GM12878 (cell line): ENCODE measurements at regions not wholly inside any gene's neighbourhood (a gene's known extent, or its start where the extent isn't known, plus 50 kb on each side); places are given as distances from the start of the nearest gene placed in this dataset.

Experiments used
- ATAC-seq: fragments of 200-7000 bp; cut with Tn5 transposase; 3 replicates; pipeline ENCODE4 v1.9.1; 2020; ENCODE audit warnings: mild to moderate bottlenecking, moderate library complexity
- BruUV-seq: library from RNA; stranded (reverse); fragments of 400-500 nt; replicated peaks from 2 replicates; lab custom pipeline; 2021; lab: Mats Ljungman, UMichigan
- CTCF ChIA-PET: fragments of 300-600 bp; sonication (Branson Sonifier 250); formaldehyde crosslinking; extraction: SDS; loops from one replicate; lab custom pipeline; 2021; ENCODE audit warnings: inconsistent platforms; lab: Yijun Ruan, JAX
- POLR2A ChIA-PET: fragments of 350-600 bp; formaldehyde crosslinking; extraction: SDS; loops from one replicate; lab custom pipeline; 2021; ENCODE audit warnings: inconsistent platforms; lab: Charles Lee
- RAD21 ChIA-PET: fragments of 300-600 bp; sonication (Branson Sonifier 250); formaldehyde crosslinking; loops from one replicate; lab custom pipeline; 2023; ENCODE audit warnings: antibody characterized with exemption; ENCODE audit not compliant: unreplicated experiment; lab: Charles Lee
- SMC1A ChIA-PET: fragments of 300-600 bp; sonication (Branson Sonifier 250); formaldehyde crosslinking; loops from one replicate; lab custom pipeline; 2023; ENCODE audit not compliant: unreplicated experiment, uncharacterized antibody; lab: Charles Lee
- DNase-seq: peaks from one replicate; pipeline ENCODE4 v3.0.0-alpha.2; 2011; ENCODE audit warnings: low read depth, low spot score
- FAIRE-seq: peaks from 3 replicates; lab custom pipeline; 2011; peaks lifted over from hg19 to GRCh38; lab: Jason Lieb, UNC
- H2AFZ ChIP-seq: 2 replicates; pipeline ENCODE4 v1.6.0; 2011; ENCODE audit warnings: low read depth, low read length, control low read depth; ENCODE audit not compliant: control insufficient read depth
- H3K27ac ChIP-seq: 2 replicates; pipeline ENCODE4 v1.5.1; 2011; ENCODE audit warnings: control low read depth; ENCODE audit not compliant: control insufficient read depth, insufficient read depth
- H3K27me3 ChIP-seq, 2 experiments: replicated peaks in 1 of 2; 2 replicates each; pipeline versions ENCODE4 v1.6.0 to v1.6.1; 2011; ENCODE audit warnings: low read length in 1 of 2; ENCODE audit not compliant: control insufficient read depth in 2 of 2, insufficient read depth in 2 of 2
- H3K36me3 ChIP-seq, 2 experiments: 2 replicates each; pipeline ENCODE4 v1.5.1; 2011; ENCODE audit warnings: low read length in 1 of 2; ENCODE audit not compliant: control insufficient read depth in 2 of 2, insufficient read depth in 2 of 2
- H3K4me1 ChIP-seq: 2 replicates; pipeline ENCODE4 v1.6.1; 2011; ENCODE audit warnings: mild to moderate bottlenecking, low read length, moderate library complexity, mixed read lengths; ENCODE audit not compliant: control insufficient read depth, insufficient read depth
- H3K4me2 ChIP-seq: 2 replicates; pipeline ENCODE4 v1.6.0; 2011; ENCODE audit warnings: control low read depth; ENCODE audit not compliant: control insufficient read depth, insufficient read depth
- H3K4me3 ChIP-seq: fragments of 200-600 bp; sonication (generic); 2 replicates; pipeline ENCODE4 v1.5.1; 2016
- H3K79me2 ChIP-seq: 2 replicates; pipeline ENCODE4 v1.6.0; 2011; ENCODE audit warnings: low read length; ENCODE audit not compliant: control insufficient read depth, insufficient read depth
- H3K9ac ChIP-seq: 2 replicates; pipeline ENCODE4 v1.8.0; 2011; ENCODE audit warnings: low read length, control low read depth, mixed read lengths; ENCODE audit not compliant: control insufficient read depth, insufficient read depth
- H3K9me3 ChIP-seq: replicated peaks from 3 replicates; pipeline ENCODE4 v1.5.1; 2011; ENCODE audit warnings: mild to moderate bottlenecking, low read length; ENCODE audit not compliant: control insufficient read depth, insufficient read depth
- H4K20me1 ChIP-seq: 2 replicates; pipeline ENCODE4 v1.6.0; 2011; ENCODE audit not compliant: control insufficient read depth, insufficient read depth
- E4F1 ChIP-seq: fragments of 450-650 bp; IDR thresholded peaks from 2 replicates; pipeline ENCODE4 v1.6.1; 2018; ENCODE audit warnings: borderline replicate concordance, mild to moderate bottlenecking; ENCODE audit not compliant: partially characterized antibody
- ESRRA ChIP-seq: IDR thresholded peaks from 2 replicates; pipeline ENCODE4 v1.6.1; 2012; ENCODE audit warnings: mild to moderate bottlenecking, low read length, improper control_type of control experiment
- FOS ChIP-seq: IDR thresholded peaks from 3 replicates; pipeline ENCODE4 v1.6.1; 2011; ENCODE audit warnings: borderline replicate concordance; ENCODE audit not compliant: insufficient read length; ENCODE audit errors: extremely low read depth
- FOXK2 ChIP-seq: fragments of 450-650 bp; IDR thresholded peaks from 2 replicates; pipeline ENCODE4 v1.6.1; 2017; ENCODE audit warnings: mild to moderate bottlenecking, moderate library complexity
- HDAC2 ChIP-seq: fragments of 200-600 bp; sonication (generic); IDR thresholded peaks from 2 replicates; pipeline ENCODE4 v1.6.1; 2017
- LARP7 ChIP-seq: fragments of 450-650 bp; IDR thresholded peaks from 2 replicates; pipeline ENCODE4 v1.6.1; 2017; ENCODE audit warnings: mild to moderate bottlenecking
- NFIC ChIP-seq: IDR thresholded peaks from 2 replicates; pipeline ENCODE4 v1.6.1; 2012; ENCODE audit warnings: low read depth, mild to moderate bottlenecking, inconsistent platforms, low read length, moderate library complexity
- RUNX3 ChIP-seq: IDR thresholded peaks from 2 replicates; pipeline ENCODE4 v1.6.1; 2012; ENCODE audit warnings: low read length, inconsistent platforms
- TAF1 ChIP-seq: IDR thresholded peaks from 2 replicates; pipeline ENCODE4 v1.6.1; 2011; ENCODE audit warnings: mild to moderate bottlenecking, low read depth, low read length, borderline replicate concordance
- ZBTB4 ChIP-seq: fragments of 450-650 bp; formaldehyde crosslinking; IDR thresholded peaks from 2 replicates; pipeline ENCODE4 v1.4.0; 2022; ENCODE audit warnings: mild to moderate bottlenecking, moderate library complexity
- ZNF24 ChIP-seq: fragments of 450-650 bp; IDR thresholded peaks from 2 replicates; pipeline ENCODE4 v1.6.1; 2017; ENCODE audit warnings: antibody characterized with exemption, mild to moderate bottlenecking
- ZSCAN29 ChIP-seq: fragments of 450-650 bp; IDR thresholded peaks from 2 replicates; pipeline ENCODE4 v1.6.1; 2017; ENCODE audit warnings: mild to moderate bottlenecking, moderate library complexity
- WGBS: methylation state at CpG from one replicate; pipeline ENCODE4 v1.1.6; 2016; ENCODE audit warnings: low lambda C conversion rate; ENCODE audit not compliant: insufficient replicate concordance, insufficient coverage; ENCODE audit errors: missing lambda C conversion rate; 5-methylcytosine and 5-hydroxymethylcytosine counted together
- in situ Hi-C: fragments of 300-500 bp; cut with MboI; formaldehyde crosslinking; loops from 9 replicates; pipeline ENCODE4 v1.14.3; 2018; ENCODE audit warnings: mixed read lengths
- intact Hi-C: fragments of 100-400 bp; cut with micrococcal nuclease; formaldehyde crosslinking; loops from one replicate; pipeline ENCODE4 v1.14.2; 2022; ENCODE audit not compliant: unreplicated experiment

GRCh38 chr10:3911713-3912442, 126.9 kb upstream of the KLF6 start:
- no peak for ATAC-seq
- H3K27me3 ChIP-seq, result no peaks in the 10 kb centered on the region
- CTCF ChIA-PET, result no interaction called here
- TF ChIP-seq NFIC, result no peak
- TF ChIP-seq, all 136 proteins: peak for 0
- Histone ChIP-seq H3K79me2 (no peaks in the 10 kb centered on the region), H3K9ac (no peak overlapping the region), H3K36me3 (no peaks in the 10 kb centered on the region), H3K4me1 (no peaks in the 10 kb centered on the region), H3K27ac (no peak overlapping the region), H3K4me2 (no peak overlapping the region), H3K4me3 (no peak overlapping the region), H3K9me3 (no peaks in the 10 kb centered on the region; the same call in 2 of the 3 replicates), H4K20me1 (no peaks in the 10 kb centered on the region), H2AFZ (no peak overlapping the region)
- FAIRE-seq, result no peak
- ChIA-PET SMC1A (interaction anchor here (1.1 to 1.2 kb wide), 2 partner anchors 40 to 148 kb away, joined by 3 read pairs; no protein-coding TSS in a partner anchor), POLR2A (no interaction called here), RAD21 (interaction anchor here (1.3 kb wide), 1 partner anchor 9 kb away, joined by 3 read pairs; no protein-coding TSS in a partner anchor)
- BruUV-seq, result no TSS peak
- intact Hi-C loops, result no loop called here
- no peak for DNase-seq
- in situ Hi-C loops, result no loop called here
- 51% methylated on average over 13 of the region's 13 CpGs for WGBS

- no peaks in the 10 kb centered on the region for H3K27me3 ChIP-seq
- no TSS peak for BruUV-seq
- ChIA-PET SMC1A (interaction anchor here (1.1 to 1.6 kb wide), 3 partner anchors 22 to 148 kb away, joined by 3 read pairs; no protein-coding TSS in a partner anchor), RAD21 (interaction anchor here (1.3 kb wide), 1 partner anchor 8 kb away, joined by 3 read pairs; no protein-coding TSS in a partner anchor), CTCF (no interaction called here), POLR2A (no interaction called here)
- H3K36me3 ChIP-seq, result no peaks in the 10 kb centered on the region
- H3K79me2 ChIP-seq, result no peaks in the 10 kb centered on the region
- FAIRE-seq (no peak), DNase-seq (no peak), ATAC-seq (no peak)
- no peaks in the 10 kb centered on the region; the same call in 2 of the 3 replicates for H3K9me3 ChIP-seq
- no peaks in the 10 kb centered on the region for H3K4me1 ChIP-seq
- in situ Hi-C loops (no loop called here), intact Hi-C loops (no loop called here)
- H3K4me2 ChIP-seq, result no peak overlapping the region
- H3K4me3 ChIP-seq, result no peak overlapping the region
- no peaks in the 10 kb centered on the region for H4K20me1 ChIP-seq
- no peak overlapping the region for H3K9ac ChIP-seq
- H3K27ac ChIP-seq, result no peak overlapping the region
- no peak overlapping the region for H2AFZ ChIP-seq
- 73% methylated on average over 6 of the region's 6 CpGs for WGBS
- TF ChIP-seq FOXK2 (no peak), ZSCAN29 (no peak), E4F1 (no peak), ZNF24 (no peak), RUNX3 (no peak), TAF1 (no peak), FOS (no peak), HDAC2 (no peak), LARP7 (no peak), ZBTB4 (CRISPR knock-in tag) (no peak), ESRRA (no peak)
Observed at GRCh38 chr10:3911241-3911640, 126.2 kb upstream of the KLF6 start.
